GM12878 (cell line): ENCODE measurements at regions not wholly inside any gene's neighbourhood (a gene's known extent, or its start where the extent isn't known, plus 50 kb on each side); places are given as distances from the start of the nearest gene placed in this dataset.
A peak's percentile ranks its signal among the peaks of the same experiment; 100 is the strongest.

Experiments used
- BCLAF1 ChIP-seq: fragments of 450-650 bp; IDR thresholded peaks from 2 replicates; pipeline ENCODE4 v1.6.1; 2017; ENCODE audit warnings: antibody characterized with exemption, mild to moderate bottlenecking, moderate library complexity
- FOXM1 ChIP-seq: IDR thresholded peaks from 2 replicates; pipeline ENCODE4 v1.6.1; 2012; ENCODE audit warnings: low read depth, mild to moderate bottlenecking, inconsistent platforms, low read length, moderate library complexity
- IRF5 ChIP-seq: fragments of 450-650 bp; IDR thresholded peaks from 2 replicates; pipeline ENCODE4 v1.6.1; 2017; ENCODE audit warnings: borderline replicate concordance
- POLR2A ChIP-seq: IDR thresholded peaks from 2 replicates; pipeline ENCODE4 v1.6.1; 2011; ENCODE audit warnings: low read depth, mild to moderate bottlenecking, low read length
- POU2F2 ChIP-seq: IDR thresholded peaks from 3 replicates; pipeline ENCODE4 v1.6.1; 2011; ENCODE audit warnings: low read depth, mild to moderate bottlenecking, low read length, borderline replicate concordance
- RAD21 ChIP-seq: IDR thresholded peaks from 2 replicates; pipeline ENCODE4 v1.6.1; 2011; ENCODE audit warnings: mild to moderate bottlenecking, low read depth, low read length, moderate library complexity; ENCODE audit not compliant: insufficient read depth
- RBBP5 ChIP-seq: fragments of 200-600 bp; sonication (generic); conservative IDR thresholded peaks from 2 replicates; pipeline ENCODE4 v1.6.1; 2016
- RFX5 ChIP-seq: IDR thresholded peaks from 2 replicates; pipeline ENCODE4 v1.6.1; 2011; ENCODE audit warnings: low read depth, low read length, improper control_type of control experiment
- STAT3 ChIP-seq: IDR thresholded peaks from 2 replicates; pipeline ENCODE4 v1.6.1; 2011; ENCODE audit warnings: low read depth, low read length, improper control_type of control experiment
- ZBED1 ChIP-seq: IDR thresholded peaks from 2 replicates; pipeline ENCODE4 v1.6.1; 2016; ENCODE audit warnings: borderline replicate concordance

GRCh38 chr3:30500666-30501399 lies 105.6 kb upstream of the TGFBR2 start (continued):
- no peak for TF ChIP-seq BCLAF1
- peak; percentile 92 for TF ChIP-seq FOXM1
- no peak for TF ChIP-seq IRF5
- no peak for TF ChIP-seq RBBP5
- TF ChIP-seq POU2F2: peak; percentile 63; the same call in 1 of the 3 replicates
- peak; percentile 88; the same call in 1 of the 2 replicates for TF ChIP-seq ZBED1
- TF ChIP-seq STAT3: no peak
- no peak for TF ChIP-seq RFX5
- TF ChIP-seq POLR2A: no peak
- TF ChIP-seq RAD21: no peak
